GM19395 (cell line): ENCODE measurements at regions not wholly inside any gene's neighbourhood (a gene's known extent, or its start where the extent isn't known, plus 50 kb on each side); places are given as distances from the start of the nearest gene placed in this dataset.

Experiments used
- ATAC-seq: cut with Tn5 transposase; IDR thresholded peaks from one replicate; pipeline ENCODE4 v1.9.1; 2021; ENCODE audit warnings: mild to moderate bottlenecking, moderate library complexity; ENCODE audit not compliant: unreplicated experiment

GRCh38 chr17:77391668-77392375 is 251.1 kb downstream of the SEC14L1 start:
- ATAC-seq: no peak

GRCh38 chr17:77392376-77393273 is 251.9 kb downstream of the SEC14L1 start:
- ATAC-seq: no peak

GRCh38 chr17:77393274-77393600 is 252.5 kb downstream of the SEC14L1 start:
- ATAC-seq: no peak

DNA sequence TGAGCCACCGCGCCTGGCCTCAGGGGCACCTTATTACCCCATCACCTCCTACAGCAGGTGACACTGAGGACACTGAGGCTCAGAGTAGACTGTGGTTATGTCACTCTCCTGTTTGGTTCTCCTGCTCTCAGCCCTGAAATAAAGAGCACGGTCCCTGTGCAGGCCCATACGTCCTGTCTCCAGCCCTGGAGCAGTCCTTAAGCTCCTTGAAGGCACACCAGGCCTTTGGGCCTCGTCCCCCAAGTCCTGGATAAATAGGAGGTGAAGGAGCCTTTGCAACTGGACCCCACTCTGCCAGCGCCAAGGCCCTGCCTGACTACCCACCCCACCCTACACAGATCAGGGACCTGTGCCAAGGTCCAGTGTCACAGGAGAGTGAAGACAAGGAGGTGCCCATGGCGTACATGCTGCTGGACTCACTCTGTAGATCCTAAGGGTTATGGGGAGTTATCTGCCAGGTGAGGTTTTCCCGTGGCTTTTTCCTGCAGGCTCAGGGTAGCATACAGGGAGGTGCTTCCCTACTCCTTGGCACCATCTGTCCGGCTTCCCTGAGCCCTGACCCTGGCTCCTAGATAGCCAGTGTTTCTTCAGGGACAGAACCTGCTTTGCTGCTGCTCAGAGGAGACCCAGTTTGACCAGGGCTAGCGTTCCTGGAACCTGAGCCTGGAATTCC is 253.2 kb downstream of the SEC14L1 start:
- ATAC-seq: no peak

GRCh38 chr17:77394540-77395295 is 253.9 kb downstream of the SEC14L1 start:
- ATAC-seq: no peak

DNA sequence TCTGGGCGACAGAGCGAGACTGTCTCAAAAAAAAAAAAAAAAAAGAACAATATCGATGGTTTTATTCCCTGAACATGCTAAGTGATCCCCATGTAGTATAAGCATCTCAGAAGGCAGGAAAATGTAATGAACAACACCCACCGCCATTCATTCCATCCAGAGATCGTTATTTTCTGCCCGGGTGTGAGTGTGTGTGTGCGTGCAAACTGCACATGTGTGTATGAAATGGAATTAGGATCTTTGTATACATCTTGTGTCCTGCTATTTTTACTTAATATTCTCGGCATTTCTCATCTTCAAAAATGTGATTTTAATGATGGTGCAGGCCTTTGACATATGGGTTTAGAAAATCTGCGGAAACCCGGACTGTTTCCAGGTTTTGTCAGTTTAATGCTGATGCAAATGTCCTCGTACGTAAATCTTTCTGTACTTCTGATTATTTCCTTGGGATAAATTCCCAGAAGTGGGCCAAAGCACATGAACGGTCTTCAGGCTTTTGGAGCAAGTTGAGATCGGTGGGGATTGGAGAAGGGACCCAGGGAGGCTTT is 254.8 kb downstream of the SEC14L1 start:
- no peak for ATAC-seq

GRCh38 chr17:77396610-77397009 is 255.8 kb downstream of the SEC14L1 start:
- ATAC-seq: no peak

DNA sequence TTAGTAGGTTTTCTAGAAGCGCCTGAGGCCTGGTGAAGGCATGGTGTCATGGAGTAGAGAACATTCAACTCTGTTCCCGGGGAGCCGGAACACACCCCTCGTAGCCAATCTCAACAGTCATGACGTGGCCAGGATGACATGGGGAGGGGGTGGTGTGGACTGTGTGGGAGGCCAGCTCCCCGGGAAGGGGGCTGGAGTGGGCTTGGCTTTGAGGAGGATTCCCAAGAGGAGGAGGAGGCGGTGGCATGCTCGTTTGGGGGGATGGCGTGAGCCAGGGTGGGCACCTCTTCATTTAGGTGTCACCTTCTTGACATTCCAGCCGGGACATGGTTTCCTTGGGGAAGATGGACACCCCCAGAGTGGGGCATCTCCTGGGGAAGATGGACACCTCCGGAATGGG is 257.5 kb downstream of the SEC14L1 start:
- no peak for ATAC-seq

GRCh38 chr17:77399319-77399957 is 258.7 kb downstream of the SEC14L1 start:
- ATAC-seq: no peak

- ATAC-seq: no peak
Measured at GRCh38 chr17:77400445-77400870, 259.7 kb downstream of the SEC14L1 start.

DNA sequence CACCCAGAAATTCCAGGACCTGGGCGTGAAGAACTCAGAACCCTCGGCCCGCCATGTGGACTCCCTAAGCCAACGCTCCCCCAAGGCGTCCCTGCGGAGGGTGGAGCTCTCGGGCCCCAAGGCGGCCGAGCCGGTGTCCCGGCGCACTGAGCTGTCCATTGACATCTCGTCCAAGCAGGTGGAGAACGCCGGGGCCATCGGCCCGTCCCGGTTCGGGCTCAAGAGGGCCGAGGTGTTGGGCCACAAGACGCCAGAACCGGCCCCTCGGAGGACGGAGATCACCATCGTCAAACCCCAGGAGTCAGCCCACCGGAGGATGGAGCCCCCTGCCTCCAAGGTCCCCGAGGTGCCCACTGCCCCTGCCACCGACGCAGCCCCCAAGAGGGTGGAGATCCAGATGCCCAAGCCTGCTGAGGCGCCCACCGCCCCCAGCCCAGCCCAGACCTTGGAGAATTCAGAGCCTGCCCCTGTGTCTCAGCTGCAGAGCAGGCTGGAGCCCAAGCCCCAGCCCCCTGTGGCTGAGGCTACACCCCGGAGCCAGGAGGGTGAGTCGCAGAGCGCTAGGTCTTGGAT is 261.5 kb downstream of the SEC14L1 start:
- ATAC-seq: no peak

- no peak for ATAC-seq
Measured at GRCh38 chr17:77403854-77404253, 263.1 kb downstream of the SEC14L1 start.

GRCh38 chr17:77404812-77405581 is 264.2 kb downstream of the SEC14L1 start:
- ATAC-seq: peak; percentile 65

DNA sequence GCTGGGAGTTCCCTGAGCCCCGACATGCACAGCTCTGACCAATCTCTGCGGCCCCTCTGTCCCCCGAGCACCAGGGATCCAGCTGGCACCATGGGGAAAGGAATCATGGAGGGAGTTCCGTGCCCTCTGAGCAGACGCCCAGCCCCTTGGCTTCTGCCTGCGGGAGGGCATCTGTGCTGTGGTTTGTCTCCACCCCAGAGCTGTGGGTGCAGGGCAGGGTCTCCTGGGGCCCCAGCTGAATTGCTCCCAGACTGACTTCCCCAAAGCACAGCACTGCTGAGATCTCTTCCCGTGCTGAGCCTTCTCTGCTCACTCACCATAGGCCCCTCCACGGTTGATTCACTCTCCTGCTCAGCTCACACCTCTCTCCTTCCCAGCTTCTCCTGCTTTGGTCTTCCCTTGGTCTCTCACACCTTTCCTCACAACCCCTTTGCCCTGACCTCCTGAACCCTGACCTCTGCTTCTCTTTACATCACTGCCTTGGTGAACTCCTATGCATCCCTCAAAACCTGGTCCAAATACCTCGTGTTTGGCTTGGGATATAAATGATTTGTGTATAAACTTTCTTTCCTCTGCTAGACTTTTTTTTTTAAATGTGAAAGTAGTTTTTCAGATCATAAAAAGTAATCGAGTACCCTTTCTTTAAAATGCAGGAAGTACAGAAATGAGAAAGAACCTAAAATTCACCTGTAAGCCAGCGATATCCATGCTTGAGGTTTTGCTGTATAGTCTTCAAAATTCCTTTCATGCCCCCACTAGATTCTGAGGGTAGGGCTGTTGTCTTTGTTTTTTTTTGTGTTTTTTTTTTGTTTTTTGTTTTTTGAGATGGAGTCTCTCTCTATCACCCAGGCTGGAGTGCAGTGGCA is 265.3 kb downstream of the SEC14L1 start:
- ATAC-seq: no peak

- no peak for ATAC-seq
Measured at GRCh38 chr17:77407321-77408277, 266.8 kb downstream of the SEC14L1 start.

GRCh38 chr17:77408284-77408683 is 267.5 kb downstream of the SEC14L1 start:
- no peak for ATAC-seq
